GM21360 (cell line): ENCODE measurements at regions not wholly inside any gene's neighbourhood (a gene's known extent, or its start where the extent isn't known, plus 50 kb on each side); places are given as distances from the start of the nearest gene placed in this dataset.

Experiments
- ATAC-seq: cut with Tn5 transposase; IDR thresholded peaks from one replicate; pipeline ENCODE4 v1.9.1; 2021; ENCODE audit warnings: mild to moderate bottlenecking, moderate library complexity; ENCODE audit not compliant: unreplicated experiment

- no peak for ATAC-seq
Measured at GRCh38 chr9:16960084-16960483, 89.6 kb upstream of the BNC2 start.

GRCh38 chr9:16959391-16959790 is 88.9 kb upstream of the BNC2 start:
- ATAC-seq, result no peak

DNA sequence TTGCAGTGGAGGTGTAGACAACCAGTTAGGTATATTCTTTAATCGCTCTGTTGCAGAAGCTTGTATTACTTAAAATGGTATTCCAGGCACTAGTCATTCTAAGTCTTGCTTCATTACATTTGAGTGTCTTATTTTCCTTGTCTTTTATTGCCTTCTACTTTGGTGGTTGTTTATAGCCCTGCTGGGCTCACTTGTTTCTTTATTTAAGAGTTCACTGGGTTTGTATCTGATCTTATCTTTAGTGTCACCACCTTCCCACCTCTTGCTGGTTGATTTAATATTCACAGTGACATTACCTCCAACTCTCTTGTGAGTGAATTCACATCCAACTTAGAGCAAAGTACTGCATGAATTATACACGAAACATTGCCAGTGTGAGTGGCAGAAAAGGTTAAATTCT is 83.6 kb upstream of the BNC2 start:
- no peak for ATAC-seq

- no peak for ATAC-seq
Measured at GRCh38 chr9:16951502-16951901, 81.0 kb upstream of the BNC2 start.

GRCh38 chr9:16950051-16950450 is 79.6 kb upstream of the BNC2 start:
- ATAC-seq, result no peak

DNA sequence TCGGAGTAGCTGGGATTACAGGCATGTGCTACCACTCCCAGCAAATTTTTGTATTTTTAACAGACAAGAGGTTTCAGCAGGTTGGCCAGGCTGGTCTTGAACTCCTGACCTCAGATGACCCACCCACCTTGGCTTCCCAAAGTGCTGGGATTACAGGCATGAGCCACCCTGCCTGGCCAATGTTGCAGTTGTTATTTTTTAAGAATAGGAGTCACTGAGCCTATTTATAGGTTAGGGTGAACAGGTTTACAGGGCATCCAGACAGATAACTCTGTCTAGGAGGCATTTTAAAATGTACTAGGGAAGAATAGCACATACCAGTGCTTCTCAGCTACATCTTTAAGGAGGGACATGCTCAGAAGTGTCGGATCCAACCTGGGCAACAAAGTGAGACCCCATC is 60.1 kb upstream of the BNC2 start:
- ATAC-seq, result no peak

- ATAC-seq, result no peak
Measured at GRCh38 chr9:16928179-16928945, 57.9 kb upstream of the BNC2 start.

DNA sequence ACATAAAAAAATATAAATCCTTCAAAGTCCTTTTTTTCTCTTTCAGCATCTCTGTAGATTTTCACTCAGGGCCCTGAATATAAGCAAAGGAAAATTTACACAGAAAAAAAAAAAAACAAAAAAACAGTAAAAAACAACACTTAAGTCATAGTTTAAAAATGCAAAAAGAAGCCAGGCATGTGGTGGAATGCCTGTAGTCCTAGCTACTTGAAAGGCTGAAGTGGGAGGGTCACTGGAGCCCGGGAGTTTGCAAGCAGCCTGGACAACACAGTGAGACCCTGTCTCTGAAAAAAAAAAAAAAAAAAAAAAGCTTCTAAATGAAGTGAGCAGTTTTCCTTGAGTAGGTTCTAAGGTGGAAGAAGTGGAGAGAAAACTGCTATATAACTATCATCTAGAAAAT is 55.0 kb upstream of the BNC2 start:
- no peak for ATAC-seq

DNA sequence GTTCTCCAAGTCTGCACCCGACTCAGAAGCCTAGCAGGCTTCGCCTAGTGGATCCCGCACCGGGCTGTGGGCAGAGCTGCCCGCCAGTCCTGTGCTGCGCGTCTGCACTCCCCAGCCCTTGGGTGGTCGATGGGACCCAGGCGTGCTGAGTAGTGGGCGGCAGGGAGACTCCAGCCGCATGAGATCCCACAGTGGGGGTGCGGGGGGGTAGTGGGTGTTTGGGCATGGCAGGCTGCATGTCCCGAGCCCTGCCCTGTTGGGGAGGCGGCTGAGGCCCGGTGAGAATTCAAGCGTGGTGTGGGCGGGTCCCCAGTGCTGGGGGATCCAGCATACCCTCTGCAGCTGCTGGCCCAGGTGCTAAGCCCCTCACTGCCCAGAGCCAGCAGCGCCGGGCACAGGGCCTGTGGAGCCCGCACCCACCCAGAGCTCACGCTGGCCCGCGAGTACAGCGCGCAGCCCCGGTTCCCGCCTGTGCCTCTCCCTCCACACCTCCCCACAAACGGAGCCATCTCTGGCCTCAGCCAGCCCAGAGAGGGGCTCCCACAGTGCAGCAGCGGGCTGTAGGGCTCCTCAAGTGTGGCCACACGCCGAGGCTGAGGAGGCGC is 53.9 kb upstream of the BNC2 start:
- no peak for ATAC-seq

DNA sequence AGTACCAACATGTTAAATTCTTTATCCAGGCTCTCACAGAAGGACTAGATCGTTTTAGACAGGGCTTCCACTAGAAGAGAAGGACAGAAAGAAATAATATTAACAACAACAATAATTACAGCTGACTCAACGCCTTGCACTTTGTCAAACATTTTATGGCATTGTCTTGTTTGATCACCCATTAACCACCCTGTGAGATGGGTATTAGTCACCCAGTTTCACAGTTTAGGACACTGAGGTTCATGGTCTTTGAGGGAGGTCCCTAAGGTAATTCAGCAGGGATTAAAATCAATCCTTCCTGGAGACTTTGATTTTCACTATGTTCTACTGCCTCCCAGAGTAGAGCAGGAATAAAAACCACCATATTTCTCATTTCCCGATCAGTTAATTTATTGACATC is 51.4 kb upstream of the BNC2 start:
- ATAC-seq, result no peak
